Stimulated activated CD8-positive, alpha-beta memory T cell treated with anti-CD3 and anti-CD28 coated beads, Interleukin-4, amount 100 ng/mL, for 1 hour (primary cell): ENCODE measurements at regions not wholly inside any gene's neighbourhood (a gene's known extent, or its start where the extent isn't known, plus 50 kb on each side); places are given as distances from the start of the nearest gene placed in this dataset.
"Not testable (repeated sequence)": the region's sequence is repeated elsewhere in the genome, so short reads cannot be mapped to it uniquely, and the experiment has no call there.

Experiments
- DNase-seq, 2 donors: peaks; one replicate each; pipeline ENCODE4 v3.0.0-alpha.2; 2020; ENCODE audit warnings: low read depth in 2 of 2, low spot score in 1 of 2

- no peak for DNase-seq
Observed at GRCh38 chr4:66567551-66567950, 897.3 kb upstream of the EPHA5 start.

- no peak for DNase-seq
Observed at GRCh38 chr4:66565801-66566200, 895.5 kb upstream of the EPHA5 start.

- no peak for DNase-seq
Observed at GRCh38 chr4:66564901-66565651, 894.8 kb upstream of the EPHA5 start.

GRCh38 chr4:66562276-66562806 lies 892.1 kb upstream of the EPHA5 start:
- DNase-seq, result no peak

GRCh38 chr4:66561465-66562053 lies 891.3 kb upstream of the EPHA5 start:
- not testable (repeated sequence) for DNase-seq

- DNase-seq, result no peak
Observed at GRCh38 chr4:66558651-66559050, 888.4 kb upstream of the EPHA5 start.

GRCh38 chr4:66556651-66557278 lies 886.5 kb upstream of the EPHA5 start:
- no peak for DNase-seq

- DNase-seq, result no peak
Observed at GRCh38 chr4:66555301-66555700, 885.0 kb upstream of the EPHA5 start.

- DNase-seq, result no peak
Observed at GRCh38 chr4:66554826-66555225, 884.5 kb upstream of the EPHA5 start.

- DNase-seq, result not testable (repeated sequence)
Observed at GRCh38 chr4:66545301-66545700, 875.0 kb upstream of the EPHA5 start.

- DNase-seq, result no peak
Observed at GRCh38 chr4:66544281-66544680, 874.0 kb upstream of the EPHA5 start.

- DNase-seq, result no peak
Observed at GRCh38 chr4:66539745-66540144, 869.5 kb upstream of the EPHA5 start.

- no peak for DNase-seq
Observed at GRCh38 chr4:66524781-66525180, 854.5 kb upstream of the EPHA5 start.

- DNase-seq, result no peak
Observed at GRCh38 chr4:66522244-66522643, 852.0 kb upstream of the EPHA5 start.

- DNase-seq, result no peak
Observed at GRCh38 chr4:66516940-66517339, 846.7 kb upstream of the EPHA5 start.

GRCh38 chr4:66506985-66507384 lies 836.7 kb upstream of the EPHA5 start:
- DNase-seq, result no peak

GRCh38 chr4:66501997-66502396 lies 831.7 kb upstream of the EPHA5 start:
- no peak for DNase-seq

GRCh38 chr4:66490729-66491128 lies 820.4 kb upstream of the EPHA5 start:
- DNase-seq, result no peak

GRCh38 chr4:66489783-66490452 lies 819.6 kb upstream of the EPHA5 start:
- DNase-seq, result no peak

- DNase-seq, result no peak
Observed at GRCh38 chr4:66489370-66489769, 819.1 kb upstream of the EPHA5 start.

- DNase-seq, result no peak
Observed at GRCh38 chr4:66486068-66486467, 815.8 kb upstream of the EPHA5 start.

- DNase-seq, result no peak
Observed at GRCh38 chr4:66482186-66482585, 811.9 kb upstream of the EPHA5 start.
